HG03064 (cell line): ENCODE measurements at regions not wholly inside any gene's neighbourhood (a gene's known extent, or its start where the extent isn't known, plus 50 kb on each side); places are given as distances from the start of the nearest gene placed in this dataset.

Experiments used
- ATAC-seq: cut with Tn5 transposase; IDR thresholded peaks from one replicate; pipeline ENCODE4 v1.9.1; 2021; ENCODE audit warnings: low read depth; ENCODE audit not compliant: unreplicated experiment

- no peak for ATAC-seq
Observed at GRCh38 chr14:44035707-44036106, 471.4 kb downstream of the FSCB start.

DNA sequence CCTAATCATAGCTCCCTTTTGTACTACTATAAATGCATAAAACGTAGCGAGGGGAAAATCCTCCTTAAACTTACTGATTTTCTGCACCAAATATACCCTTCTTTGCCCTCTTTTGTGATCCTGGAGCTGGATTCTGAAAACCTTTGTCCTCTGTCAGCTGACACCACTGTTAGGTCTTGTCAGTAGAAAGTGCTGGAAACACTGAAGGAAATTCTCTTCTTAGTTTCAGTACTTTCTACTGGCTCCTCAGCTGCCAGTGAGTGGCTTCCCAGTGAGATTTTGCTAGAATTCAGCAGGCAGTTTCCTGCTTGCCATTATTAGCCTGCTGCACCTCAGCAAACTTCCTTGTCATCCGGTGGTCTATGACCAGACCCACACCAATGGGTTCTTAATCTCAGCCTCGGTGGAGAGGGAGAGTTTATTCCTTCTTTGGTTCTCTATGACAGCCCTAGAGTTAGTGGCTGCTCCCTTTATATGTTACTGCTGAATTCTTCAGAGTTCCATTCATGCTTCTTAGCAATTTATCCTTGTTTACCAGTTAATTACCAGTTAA, 476.2 kb downstream of the FSCB start:
- ATAC-seq, result no peak

GRCh38 chr14:44029933-44030332, 477.1 kb downstream of the FSCB start:
- no peak for ATAC-seq

DNA sequence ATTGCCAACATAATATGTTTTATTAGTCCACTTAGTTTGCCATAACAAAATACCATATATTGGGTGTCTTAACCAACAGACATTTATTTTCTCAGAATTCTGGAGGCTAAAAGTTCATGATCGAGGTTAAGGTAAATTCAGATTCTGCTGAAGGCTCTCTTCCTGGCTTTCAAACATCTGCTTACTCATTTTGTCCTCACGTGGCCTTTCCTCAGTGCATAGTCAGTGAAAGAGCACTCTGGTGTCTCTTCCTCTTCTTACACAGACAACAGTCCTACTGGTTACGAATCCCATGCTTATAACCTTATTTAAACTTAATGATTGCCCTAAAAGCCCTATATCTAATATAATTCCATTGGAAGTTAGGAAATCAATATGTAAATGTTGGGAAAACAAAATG, 479.7 kb downstream of the FSCB start:
- no peak for ATAC-seq

GRCh38 chr14:44010595-44010994, 496.5 kb downstream of the FSCB start:
- no peak for ATAC-seq

DNA sequence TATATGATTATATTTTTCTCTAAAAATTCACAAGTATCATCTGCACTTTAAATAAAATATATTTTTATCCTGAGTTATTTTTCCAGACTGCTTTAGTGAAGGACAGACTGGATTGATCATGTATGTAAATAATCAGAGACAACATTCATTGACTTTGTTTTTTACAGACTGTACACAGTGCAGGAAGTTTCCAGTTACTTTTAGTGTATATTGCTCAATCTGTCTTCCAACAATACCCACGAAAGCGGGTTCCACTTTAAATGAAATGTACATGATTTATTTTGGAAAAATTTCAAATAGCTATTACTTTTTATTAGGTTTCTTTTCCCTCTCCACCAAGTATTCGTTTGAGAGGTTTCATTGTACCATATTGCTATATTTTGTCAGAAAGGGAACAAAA, 497.0 kb downstream of the FSCB start:
- no peak for ATAC-seq

- ATAC-seq, result no peak
Observed at GRCh38 chr14:44009642-44010041, 497.4 kb downstream of the FSCB start.

- ATAC-seq, result no peak
Observed at GRCh38 chr14:43988989-43989388, 518.1 kb downstream of the FSCB start.

- ATAC-seq, result no peak
Observed at GRCh38 chr14:43983721-43984120, 523.4 kb downstream of the FSCB start.

DNA sequence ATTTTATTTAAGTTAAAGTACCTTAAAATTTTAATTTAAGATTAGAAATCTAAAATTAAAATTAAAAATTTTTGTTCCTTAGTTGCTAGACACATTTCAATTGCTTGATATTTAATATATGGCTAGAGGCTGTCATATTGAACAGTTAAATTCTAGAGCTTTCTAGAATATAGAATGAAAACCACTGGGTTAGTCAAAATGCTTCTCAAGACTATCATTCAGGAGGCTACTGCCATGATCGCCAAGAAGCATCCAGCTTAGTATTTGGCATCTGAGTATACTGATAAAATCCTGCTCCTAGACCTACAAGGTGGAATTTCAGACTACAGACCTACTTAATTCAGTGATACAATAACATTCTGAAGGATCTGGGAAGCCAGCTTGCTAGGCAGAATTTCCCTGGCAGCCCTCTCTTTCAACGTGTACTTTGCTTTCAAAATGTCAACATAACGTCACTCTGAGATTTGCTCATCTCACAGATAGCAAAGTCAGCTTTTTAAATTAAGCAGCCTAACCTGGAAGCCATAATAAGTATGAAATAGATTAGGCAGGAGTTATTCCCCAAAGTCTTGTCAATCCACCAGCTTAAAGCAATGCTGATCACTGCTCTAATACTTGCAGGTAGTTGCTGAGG, 525.8 kb downstream of the FSCB start:
- no peak for ATAC-seq

DNA sequence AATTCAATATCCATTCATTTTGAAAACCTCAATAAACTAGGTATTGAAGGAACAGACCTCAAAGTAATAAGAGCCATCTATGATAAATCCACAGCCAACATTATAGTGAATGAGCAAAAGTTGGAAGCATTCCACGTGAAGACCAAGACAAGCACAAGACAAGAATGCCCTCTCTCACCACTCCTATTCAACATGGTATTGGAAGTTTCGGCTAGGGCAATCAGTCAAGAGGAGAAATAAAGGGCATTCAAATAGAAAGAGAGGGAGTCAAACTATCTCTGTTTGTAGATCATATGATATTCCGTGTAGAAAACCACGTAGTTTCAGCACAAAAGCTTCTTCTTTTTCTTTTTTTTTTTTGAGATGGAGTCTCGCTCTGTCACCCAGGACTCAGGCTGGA, 550.3 kb downstream of the FSCB start:
- no peak for ATAC-seq

GRCh38 chr14:43949400-43949799, 557.7 kb downstream of the FSCB start:
- no peak for ATAC-seq

- no peak for ATAC-seq
Observed at GRCh38 chr14:43939836-43940235, 567.2 kb downstream of the FSCB start.

- no peak for ATAC-seq
Observed at GRCh38 chr14:43938588-43939281, 568.3 kb downstream of the FSCB start.

DNA sequence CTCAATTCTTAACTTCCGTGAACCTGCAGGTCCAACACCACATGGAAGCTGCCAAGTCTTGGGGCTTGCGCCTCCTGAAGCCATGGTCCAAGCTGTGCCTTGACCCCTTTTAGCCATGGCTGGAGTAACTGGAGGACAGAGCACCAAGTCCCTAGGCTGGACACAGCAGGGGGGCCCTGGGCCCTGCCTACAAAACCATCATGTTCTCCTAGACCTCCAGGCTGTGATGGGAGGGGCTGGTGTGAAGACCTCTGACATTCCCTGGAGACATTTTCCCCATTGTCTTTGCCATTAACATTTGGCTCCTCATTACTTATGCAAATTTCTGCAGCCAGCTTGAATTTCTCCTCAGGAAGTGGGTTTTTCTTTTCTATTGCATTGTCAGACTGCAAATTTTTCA, 570.1 kb downstream of the FSCB start:
- no peak for ATAC-seq

- no peak for ATAC-seq
Observed at GRCh38 chr14:43934102-43934501, 573.0 kb downstream of the FSCB start.

- ATAC-seq, result no peak
Observed at GRCh38 chr14:43914041-43914693, 592.9 kb downstream of the FSCB start.

DNA sequence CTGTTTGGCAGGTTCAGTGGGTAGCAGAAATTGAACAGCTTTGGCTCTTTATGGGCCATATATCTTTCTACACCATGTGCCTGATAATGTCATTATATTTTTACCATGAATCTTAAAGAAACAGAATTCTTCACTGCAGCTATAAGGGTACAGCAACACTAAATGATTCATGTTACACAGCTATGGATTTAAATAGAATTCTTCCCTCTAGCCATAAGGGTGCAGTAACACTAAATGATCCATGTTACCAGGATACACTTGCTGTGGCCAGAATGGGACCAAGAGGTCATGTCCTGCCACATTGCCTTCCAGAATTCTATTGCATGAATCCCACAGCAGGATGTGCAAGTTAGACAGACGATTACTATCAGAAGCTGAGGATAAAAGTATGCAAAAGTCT, 603.9 kb downstream of the FSCB start:
- ATAC-seq, result no peak

- no peak for ATAC-seq
Observed at GRCh38 chr14:43901911-43902673, 605.0 kb downstream of the FSCB start.

DNA sequence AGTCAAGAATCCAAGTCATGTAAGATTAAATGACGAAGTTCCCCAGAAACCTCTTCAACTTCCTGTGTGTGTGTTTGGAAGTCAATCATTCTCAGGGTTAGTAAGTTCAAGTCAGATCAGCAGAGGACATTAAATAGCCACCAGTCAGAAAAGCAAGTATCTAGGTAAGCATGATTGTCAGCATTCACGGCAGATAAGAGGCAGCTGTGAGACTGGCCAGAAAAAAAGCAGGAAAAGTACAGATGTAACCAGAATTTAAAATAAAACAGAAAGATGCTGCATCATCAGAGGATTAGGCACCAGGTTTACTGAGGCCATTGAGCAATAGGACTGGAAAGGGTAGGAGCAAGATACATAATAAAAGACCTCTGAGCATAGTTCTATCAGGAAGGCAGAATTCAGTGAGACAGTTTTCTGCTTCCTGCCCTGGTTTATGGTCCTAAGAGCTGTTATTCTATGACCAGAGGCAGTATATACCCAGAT, 606.9 kb downstream of the FSCB start:
- no peak for ATAC-seq

DNA sequence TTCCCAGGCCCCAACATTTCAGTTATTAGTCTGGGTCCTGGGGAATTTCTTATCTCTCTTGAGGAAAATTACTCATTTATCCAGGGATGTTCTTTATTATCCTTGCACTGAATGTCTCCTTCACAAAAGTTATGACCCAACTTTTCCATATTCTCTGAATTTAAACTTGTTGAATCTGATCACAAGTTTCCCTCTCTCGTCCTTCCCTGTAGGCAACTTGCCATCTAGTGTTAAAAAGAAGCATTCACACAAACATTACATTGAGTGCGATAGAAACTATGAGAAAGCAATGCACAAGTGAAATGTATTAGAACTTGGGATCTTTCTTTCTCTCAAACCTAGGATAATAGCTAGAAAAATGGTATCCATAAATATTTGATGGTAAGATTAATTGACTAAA, 608.4 kb downstream of the FSCB start:
- ATAC-seq, result no peak
